Suprapubic skin (tissue), 3 donors: ENCODE measurements at regions not wholly inside any gene's neighbourhood (a gene's known extent, or its start where the extent isn't known, plus 50 kb on each side); places are given as distances from the start of the nearest gene placed in this dataset.

Experiments
- EP300 ChIP-seq: sonication (generic); formaldehyde crosslinking; IDR thresholded peaks from one replicate; pipeline ENCODE4 v1.6.1; 2017; ENCODE audit warnings: antibody characterized with exemption
- POLR2A ChIP-seq, 2 donors: fragments of 450-650 bp; IDR thresholded peaks; one replicate each; pipeline ENCODE4 v1.6.1; 2017; ENCODE audit warnings: antibody characterized with exemption in 2 of 2, mild to moderate bottlenecking in 2 of 2, moderate library complexity in 2 of 2
- TF ChIP-seq, protein P1 (sequence below), 2 donors: fragments of 200-600 bp in 1 of 2; fragments of 450-650 bp in 1 of 2; sonication (generic) in 1 of 2; IDR thresholded peaks; one replicate each; pipeline ENCODE4 v1.5.1; 2016 to 2019; ENCODE audit warnings: antibody characterized with exemption in 2 of 2, mild to moderate bottlenecking in 1 of 2, moderate library complexity in 1 of 2

DNA sequence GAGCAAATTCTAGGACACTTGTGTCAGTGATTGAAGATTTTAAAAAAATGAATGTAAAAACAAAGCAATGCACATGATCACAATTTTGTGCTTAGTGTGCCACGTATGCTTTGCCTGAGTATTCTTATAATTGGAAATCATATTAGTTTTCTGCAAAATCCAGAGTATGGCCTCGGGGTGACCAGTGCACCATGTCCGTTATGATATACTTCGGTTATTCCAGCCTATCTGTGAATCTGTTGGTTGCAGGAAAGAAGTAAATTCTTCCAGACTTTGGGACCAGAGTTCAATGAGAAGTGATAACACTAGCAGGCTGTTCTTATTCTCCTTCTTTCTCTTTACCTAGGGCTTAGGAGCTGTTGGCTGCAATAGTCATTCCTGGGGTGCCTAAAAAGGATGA is 152.0 kb upstream of the TMC3 start:
- TF ChIP-seq, protein P1, sequence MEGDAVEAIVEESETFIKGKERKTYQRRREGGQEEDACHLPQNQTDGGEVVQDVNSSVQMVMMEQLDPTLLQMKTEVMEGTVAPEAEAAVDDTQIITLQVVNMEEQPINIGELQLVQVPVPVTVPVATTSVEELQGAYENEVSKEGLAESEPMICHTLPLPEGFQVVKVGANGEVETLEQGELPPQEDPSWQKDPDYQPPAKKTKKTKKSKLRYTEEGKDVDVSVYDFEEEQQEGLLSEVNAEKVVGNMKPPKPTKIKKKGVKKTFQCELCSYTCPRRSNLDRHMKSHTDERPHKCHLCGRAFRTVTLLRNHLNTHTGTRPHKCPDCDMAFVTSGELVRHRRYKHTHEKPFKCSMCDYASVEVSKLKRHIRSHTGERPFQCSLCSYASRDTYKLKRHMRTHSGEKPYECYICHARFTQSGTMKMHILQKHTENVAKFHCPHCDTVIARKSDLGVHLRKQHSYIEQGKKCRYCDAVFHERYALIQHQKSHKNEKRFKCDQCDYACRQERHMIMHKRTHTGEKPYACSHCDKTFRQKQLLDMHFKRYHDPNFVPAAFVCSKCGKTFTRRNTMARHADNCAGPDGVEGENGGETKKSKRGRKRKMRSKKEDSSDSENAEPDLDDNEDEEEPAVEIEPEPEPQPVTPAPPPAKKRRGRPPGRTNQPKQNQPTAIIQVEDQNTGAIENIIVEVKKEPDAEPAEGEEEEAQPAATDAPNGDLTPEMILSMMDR (IDR thresholded peaks at IDR 0.05), result no peak
- TF ChIP-seq POLR2A (IDR thresholded peaks at IDR 0.05) (no peak), EP300 (no peak)
